ENCODE measurements at regions not wholly inside any gene's neighbourhood (a gene's known extent, or its start where the extent isn't known, plus 50 kb on each side); places are given as distances from the start of the nearest gene placed in this dataset.
"Not testable (repeated sequence)": the region's sequence is repeated elsewhere in the genome, so short reads cannot be mapped to it uniquely, and the experiment has no call there.

DNA sequence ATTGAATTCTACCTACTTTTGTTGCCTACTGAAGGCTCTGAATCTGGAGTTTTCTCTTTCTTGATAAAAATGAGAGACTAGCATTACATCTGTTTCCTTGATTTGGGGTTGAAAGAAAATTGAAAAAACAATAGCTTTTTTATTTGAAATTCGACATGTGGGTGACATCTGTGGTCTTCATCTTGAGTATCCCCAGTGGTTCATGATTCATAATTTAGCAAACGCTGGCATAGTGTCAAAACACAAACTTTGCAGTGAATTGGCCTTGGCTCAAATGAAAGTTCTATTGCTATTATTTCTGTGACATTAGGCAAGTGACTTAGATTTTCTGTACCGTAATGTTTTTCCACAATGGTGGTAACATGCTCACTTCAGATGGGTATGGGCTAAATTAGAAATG is 747.6 kb downstream of the PCDH7 start:
- Histone ChIP-seq H3F3A (ENCODE audit: low read length, unreplicated experiment) (no peaks in the 10 kb centered on the region), H2AFZ (ENCODE audit: low read length) (no peak overlapping the region), H4K20me1 (ENCODE audit: low read length) (no peaks in the 10 kb centered on the region), H3K4me2 (ENCODE audit: low read length) (peak overlapping the region; percentile 0; the same call in 1 of the 2 replicates), H3K9ac (ENCODE audit: low read length) (no peak overlapping the region), H3K27me3 (ENCODE audit: low read length) (no peaks in the 10 kb centered on the region), H3K36me3 (ENCODE audit: low read depth, low read length) (no peaks in the 10 kb centered on the region), H3K27ac (ENCODE audit: low read length) (peak overlapping the region; percentile 26; the same call in 1 of the 2 replicates), H3K9me3 (ENCODE audit: low read length) (no peaks in the 10 kb centered on the region), H3K79me2 (ENCODE audit: low read length) (no peaks in the 10 kb centered on the region), H3K4me3 (ENCODE audit: low read length) (no peak overlapping the region), H3K9me2 (replicated peaks; ENCODE audit: low read length) (no peaks in the 10 kb centered on the region), H3K4me1 (ENCODE audit: insufficient read depth, low read length) (peaks cover 8% of the 10 kb centered on the region)
- intact Hi-C loops (cut with micrococcal nuclease): loop anchor here (10.0 kb wide), 1 partner anchor 47 kb away; no protein-coding TSS in a partner anchor
- no peak for TF ChIP-seq EZH2phosphoT487 (IDR thresholded peaks at IDR 0.05; ENCODE audit: borderline replicate concordance, low read length)
- no peak for TF ChIP-seq CTCF (conservative IDR thresholded peaks at IDR 0.05; ENCODE audit: low read depth, low read length)
- TF ChIP-seq EZH2 (IDR thresholded peaks at IDR 0.05; ENCODE audit: low read length, unreplicated experiment): no peak
- CTCF ChIA-PET: no interaction called here
- peak; percentile 80 for DNase-seq
- BruUV-seq (replicated peaks): no TSS peak
- POLR2A ChIA-PET (ENCODE audit: unreplicated experiment): no interaction called here
- peak; percentile 38; the same call in 1 of the 2 replicates for ATAC-seq

DNA sequence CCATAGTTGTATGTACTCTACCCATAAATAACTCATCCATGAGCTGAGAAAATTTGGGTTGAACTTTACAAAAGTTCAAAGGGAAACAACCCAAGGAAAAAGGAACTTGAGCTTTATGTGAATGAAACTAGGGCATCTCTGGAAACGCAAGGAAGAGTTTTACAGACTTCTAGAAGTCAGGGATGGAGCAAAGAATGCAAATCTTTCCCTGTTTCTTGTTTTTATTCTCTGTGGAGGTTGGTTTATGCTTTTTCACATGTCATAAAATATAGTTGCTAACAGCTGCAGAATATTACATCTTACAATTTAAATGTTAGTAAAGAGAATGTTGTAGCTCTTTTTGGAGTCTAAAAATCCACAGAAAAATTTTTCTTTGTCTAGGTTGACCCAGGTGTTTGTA is 754.1 kb downstream of the PCDH7 start:
- H3K4me2 ChIP-seq (ENCODE audit: low read length): no peak overlapping the region
- no peak overlapping the region for H3K9ac ChIP-seq (ENCODE audit: low read length)
- no peaks in the 10 kb centered on the region for H4K20me1 ChIP-seq (ENCODE audit: low read length)
- H3K9me2 ChIP-seq (replicated peaks; ENCODE audit: low read length): no peaks in the 10 kb centered on the region
- DNase-seq (no peak), ATAC-seq (no peak)
- no peak overlapping the region for H3K27ac ChIP-seq (ENCODE audit: low read length)
- POLR2A ChIA-PET (ENCODE audit: unreplicated experiment): no interaction called here
- no peaks in the 10 kb centered on the region for H3F3A ChIP-seq (ENCODE audit: low read length, unreplicated experiment)
- no peaks in the 10 kb centered on the region for H3K79me2 ChIP-seq (ENCODE audit: low read length)
- no peaks in the 10 kb centered on the region for H3K36me3 ChIP-seq (ENCODE audit: low read depth, low read length)
- H3K9me3 ChIP-seq (ENCODE audit: low read length): no peaks in the 10 kb centered on the region
- no peak overlapping the region for H3K4me3 ChIP-seq (ENCODE audit: low read length)
- no peak overlapping the region for H2AFZ ChIP-seq (ENCODE audit: low read length)
- BruUV-seq (replicated peaks): no TSS peak
- TF ChIP-seq CTCF (conservative IDR thresholded peaks at IDR 0.05; ENCODE audit: low read depth, low read length): no peak
- no peak for TF ChIP-seq EZH2phosphoT487 (IDR thresholded peaks at IDR 0.05; ENCODE audit: borderline replicate concordance, low read length)
- TF ChIP-seq EZH2 (IDR thresholded peaks at IDR 0.05; ENCODE audit: low read length, unreplicated experiment): no peak
- intact Hi-C loops (cut with micrococcal nuclease): no loop called here
- CTCF ChIA-PET: no interaction called here
- H3K4me1 ChIP-seq (ENCODE audit: insufficient read depth, low read length): no peaks in the 10 kb centered on the region
- no peaks in the 10 kb centered on the region for H3K27me3 ChIP-seq (ENCODE audit: low read length)

GRCh38 chr4:31482691-31483090 is 762.5 kb downstream of the PCDH7 start:
- H4K20me1 ChIP-seq (ENCODE audit: low read length): no peaks in the 10 kb centered on the region
- ATAC-seq (no peak), DNase-seq (no peak)
- no peaks in the 10 kb centered on the region for H3K27me3 ChIP-seq (ENCODE audit: low read length)
- H3K36me3 ChIP-seq (ENCODE audit: low read depth, low read length): no peaks in the 10 kb centered on the region
- TF ChIP-seq CTCF (conservative IDR thresholded peaks at IDR 0.05; ENCODE audit: low read depth, low read length): no peak
- TF ChIP-seq EZH2 (IDR thresholded peaks at IDR 0.05; ENCODE audit: low read length, unreplicated experiment): no peak
- TF ChIP-seq EZH2phosphoT487 (IDR thresholded peaks at IDR 0.05; ENCODE audit: borderline replicate concordance, low read length): no peak
- no peak overlapping the region for H3K4me3 ChIP-seq (ENCODE audit: low read length)
- ChIA-PET CTCF (no interaction called here), POLR2A (ENCODE audit: unreplicated experiment) (no interaction called here)
- no peak overlapping the region for H2AFZ ChIP-seq (ENCODE audit: low read length)
- H3K9ac ChIP-seq (ENCODE audit: low read length): no peak overlapping the region
- H3K9me2 ChIP-seq (replicated peaks; ENCODE audit: low read length): no peaks in the 10 kb centered on the region
- H3K9me3 ChIP-seq (ENCODE audit: low read length): no peaks in the 10 kb centered on the region
- no peaks in the 10 kb centered on the region for H3K79me2 ChIP-seq (ENCODE audit: low read length)
- intact Hi-C loops (cut with micrococcal nuclease): no loop called here
- H3F3A ChIP-seq (ENCODE audit: low read length, unreplicated experiment): no peaks in the 10 kb centered on the region
- BruUV-seq (replicated peaks): no TSS peak
- H3K4me1 ChIP-seq (ENCODE audit: insufficient read depth, low read length): no peaks in the 10 kb centered on the region
- no peak overlapping the region for H3K4me2 ChIP-seq (ENCODE audit: low read length)
- H3K27ac ChIP-seq (ENCODE audit: low read length): no peak overlapping the region

GRCh38 chr4:31499216-31499615 is 779.0 kb downstream of the PCDH7 start:
- H3K27me3 ChIP-seq (ENCODE audit: low read length); H3K4me2 ChIP-seq (ENCODE audit: low read length); H3K79me2 ChIP-seq (ENCODE audit: low read length); DNase-seq; H3K9ac ChIP-seq (ENCODE audit: low read length); H3K9me3 ChIP-seq (ENCODE audit: low read length); H4K20me1 ChIP-seq (ENCODE audit: low read length); ATAC-seq; CTCF ChIA-PET; H3K4me3 ChIP-seq (ENCODE audit: low read length); H3F3A ChIP-seq (ENCODE audit: low read length, unreplicated experiment); BruUV-seq (replicated peaks); H3K4me1 ChIP-seq (ENCODE audit: insufficient read depth, low read length); H3K27ac ChIP-seq (ENCODE audit: low read length); H2AFZ ChIP-seq (ENCODE audit: low read length); H3K36me3 ChIP-seq (ENCODE audit: low read depth, low read length); intact Hi-C loops (cut with micrococcal nuclease); H3K9me2 ChIP-seq (replicated peaks; ENCODE audit: low read length); POLR2A ChIA-PET (ENCODE audit: unreplicated experiment): not testable (repeated sequence)
